ENCODE measurements at regions not wholly inside any gene's neighbourhood (a gene's known extent, or its start where the extent isn't known, plus 50 kb on each side); places are given as distances from the start of the nearest gene placed in this dataset.

- Histone ChIP-seq H3K36me3 (ENCODE audit: insufficient read depth, low read length) (no peaks in the 10 kb centered on the region), H3K4me3 (ENCODE audit: low read depth in 1 of 2, low read length in 2 of 2) (no peak overlapping the region), H3K4me1 (ENCODE audit: insufficient read depth, low read length) (no peaks in the 10 kb centered on the region), H3K79me2 (ENCODE audit: insufficient read depth, low read length) (no peaks in the 10 kb centered on the region), H2AFZ (ENCODE audit: low read depth, low read length) (no peak overlapping the region), H3K9ac (ENCODE audit: low read depth, low read length) (no peak overlapping the region), H3K27me3 (ENCODE audit: insufficient read depth, low read length, poor library complexity) (no peaks in the 10 kb centered on the region), H3K4me2 (ENCODE audit: insufficient read depth, low read length) (no peak overlapping the region), H3K27ac (ENCODE audit: low read length) (no peak overlapping the region), H3K9me3 (ENCODE audit: insufficient read depth, low read length, severe bottlenecking) (no peaks in the 10 kb centered on the region), H4K20me1 (ENCODE audit: insufficient read depth, low read length) (no peaks in the 10 kb centered on the region)
- TF ChIP-seq CTCF (IDR thresholded peaks at IDR 0.05; ENCODE audit: borderline replicate concordance, extremely low read depth, low read length, poor library complexity, severe bottlenecking), result no peak
- TF ChIP-seq EZH2 (IDR thresholded peaks at IDR 0.05; ENCODE audit: borderline replicate concordance, low read depth, low read length, severe bottlenecking), result no peak
- no peak for DNase-seq
- no peak for ATAC-seq (ENCODE audit: insufficient read depth, low read depth)
Measured at GRCh38 chr5:3002230-3002629, 250.8 kb upstream of the IRX2 start.

GRCh38 chr5:3000631-3001030 is 249.2 kb upstream of the IRX2 start:
- no peak for DNase-seq
- Histone ChIP-seq H3K79me2 (ENCODE audit: insufficient read depth, low read length) (no peaks in the 10 kb centered on the region), H3K4me2 (ENCODE audit: insufficient read depth, low read length) (no peak overlapping the region), H3K9me3 (ENCODE audit: insufficient read depth, low read length, severe bottlenecking) (no peaks in the 10 kb centered on the region), H3K9ac (ENCODE audit: low read depth, low read length) (no peak overlapping the region), H3K36me3 (ENCODE audit: insufficient read depth, low read length) (no peaks in the 10 kb centered on the region), H2AFZ (ENCODE audit: low read depth, low read length) (no peak overlapping the region), H4K20me1 (ENCODE audit: insufficient read depth, low read length) (no peaks in the 10 kb centered on the region), H3K27ac (ENCODE audit: low read length) (no peak overlapping the region), H3K4me3 (ENCODE audit: low read depth in 1 of 2, low read length in 2 of 2) (no peak overlapping the region), H3K27me3 (ENCODE audit: insufficient read depth, low read length, poor library complexity) (no peaks in the 10 kb centered on the region), H3K4me1 (ENCODE audit: insufficient read depth, low read length) (no peaks in the 10 kb centered on the region)
- no peak for ATAC-seq (ENCODE audit: insufficient read depth, low read depth)
- TF ChIP-seq EZH2 (IDR thresholded peaks at IDR 0.05; ENCODE audit: borderline replicate concordance, low read depth, low read length, severe bottlenecking) (no peak), CTCF (IDR thresholded peaks at IDR 0.05; ENCODE audit: borderline replicate concordance, extremely low read depth, low read length, poor library complexity, severe bottlenecking) (no peak)

GRCh38 chr5:2999926-3000325 is 248.4 kb upstream of the IRX2 start:
- DNase-seq, result no peak
- TF ChIP-seq EZH2 (IDR thresholded peaks at IDR 0.05; ENCODE audit: borderline replicate concordance, low read depth, low read length, severe bottlenecking) (no peak), CTCF (IDR thresholded peaks at IDR 0.05; ENCODE audit: borderline replicate concordance, extremely low read depth, low read length, poor library complexity, severe bottlenecking) (no peak)
- no peaks in the 10 kb centered on the region for H4K20me1 ChIP-seq (ENCODE audit: insufficient read depth, low read length)
- no peaks in the 10 kb centered on the region for H3K27me3 ChIP-seq (ENCODE audit: insufficient read depth, low read length, poor library complexity)
- no peak overlapping the region for H3K27ac ChIP-seq (ENCODE audit: low read length)
- no peak overlapping the region for H2AFZ ChIP-seq (ENCODE audit: low read depth, low read length)
- no peaks in the 10 kb centered on the region for H3K79me2 ChIP-seq (ENCODE audit: insufficient read depth, low read length)
- no peak overlapping the region for H3K4me2 ChIP-seq (ENCODE audit: insufficient read depth, low read length)
- no peaks in the 10 kb centered on the region for H3K36me3 ChIP-seq (ENCODE audit: insufficient read depth, low read length)
- no peaks in the 10 kb centered on the region for H3K9me3 ChIP-seq (ENCODE audit: insufficient read depth, low read length, severe bottlenecking)
- ATAC-seq (ENCODE audit: insufficient read depth, low read depth), result no peak
- H3K9ac ChIP-seq (ENCODE audit: low read depth, low read length), result no peak overlapping the region
- H3K4me3 ChIP-seq (ENCODE audit: low read depth in 1 of 2, low read length in 2 of 2), result no peak overlapping the region
- no peaks in the 10 kb centered on the region for H3K4me1 ChIP-seq (ENCODE audit: insufficient read depth, low read length)

GRCh38 chr5:2998106-2998505 is 246.6 kb upstream of the IRX2 start:
- Histone ChIP-seq H3K79me2 (ENCODE audit: insufficient read depth, low read length) (no peaks in the 10 kb centered on the region), H3K4me1 (ENCODE audit: insufficient read depth, low read length) (no peaks in the 10 kb centered on the region), H3K4me3 (ENCODE audit: low read depth in 1 of 2, low read length in 2 of 2) (no peak overlapping the region), H3K27me3 (ENCODE audit: insufficient read depth, low read length, poor library complexity) (no peaks in the 10 kb centered on the region), H3K4me2 (ENCODE audit: insufficient read depth, low read length) (no peak overlapping the region), H3K27ac (ENCODE audit: low read length) (no peak overlapping the region), H2AFZ (ENCODE audit: low read depth, low read length) (no peak overlapping the region), H3K9ac (ENCODE audit: low read depth, low read length) (no peak overlapping the region), H3K9me3 (ENCODE audit: insufficient read depth, low read length, severe bottlenecking) (no peaks in the 10 kb centered on the region), H4K20me1 (ENCODE audit: insufficient read depth, low read length) (no peaks in the 10 kb centered on the region), H3K36me3 (ENCODE audit: insufficient read depth, low read length) (no peaks in the 10 kb centered on the region)
- TF ChIP-seq CTCF (IDR thresholded peaks at IDR 0.05; ENCODE audit: borderline replicate concordance, extremely low read depth, low read length, poor library complexity, severe bottlenecking), result no peak
- TF ChIP-seq EZH2 (IDR thresholded peaks at IDR 0.05; ENCODE audit: borderline replicate concordance, low read depth, low read length, severe bottlenecking), result no peak
- no peak for DNase-seq
- ATAC-seq (ENCODE audit: insufficient read depth, low read depth), result no peak

Data from DND-41 (cell line).